ENCODE measurements at regions not wholly inside any gene's neighbourhood (a gene's known extent, or its start where the extent isn't known, plus 50 kb on each side); places are given as distances from the start of the nearest gene placed in this dataset.

DNA sequence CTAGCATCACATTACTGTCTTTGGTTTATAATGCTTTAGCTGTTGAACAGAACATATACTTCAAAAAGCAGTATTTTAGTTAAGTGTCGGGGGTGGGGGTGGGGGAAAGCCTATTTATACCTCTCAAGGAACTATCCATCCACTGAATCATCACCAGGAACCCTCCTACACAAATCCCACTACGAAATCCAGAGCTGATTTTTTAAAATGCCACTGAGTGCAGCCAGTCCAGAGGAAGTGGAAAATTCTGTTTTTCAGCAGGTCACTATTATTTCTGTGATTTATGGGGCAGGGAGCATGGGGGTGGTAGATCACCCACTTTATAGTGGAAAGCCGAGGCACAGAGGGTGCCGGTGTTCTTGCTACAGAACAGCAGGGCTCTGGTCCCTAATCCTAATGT is 284.1 kb downstream of the SOX9 start:
- TF ChIP-seq GATA2 (IDR thresholded peaks at IDR 0.05; ENCODE audit: low read depth, low read length): no peak
- no peak for TF ChIP-seq GATA3 (IDR thresholded peaks at IDR 0.05; ENCODE audit: low read depth, low read length)
